ENCODE measurements at regions not wholly inside any gene's neighbourhood (a gene's known extent, or its start where the extent isn't known, plus 50 kb on each side); places are given as distances from the start of the nearest gene placed in this dataset.
A peak's percentile ranks its signal among the peaks of the same experiment; 100 is the strongest.

GRCh38 chr1:30259631-30260030 is 463.8 kb downstream of the MATN1 start:
- DNase-seq = no peak

- DNase-seq = no peak
Observed at GRCh38 chr1:30258876-30259275, 464.5 kb downstream of the MATN1 start.

GRCh38 chr1:30258471-30258870 is 464.9 kb downstream of the MATN1 start:
- DNase-seq = no peak

GRCh38 chr1:30257742-30258380 is 465.5 kb downstream of the MATN1 start:
- DNase-seq = no peak

- no peak for DNase-seq
Observed at GRCh38 chr1:30257322-30257721, 466.1 kb downstream of the MATN1 start.

- DNase-seq = no peak
Observed at GRCh38 chr1:30256911-30257310, 466.5 kb downstream of the MATN1 start.

- DNase-seq = no peak
Observed at GRCh38 chr1:30255111-30255724, 468.2 kb downstream of the MATN1 start.

- no peak for DNase-seq
Observed at GRCh38 chr1:30253807-30254440, 469.5 kb downstream of the MATN1 start.

- no peak for DNase-seq
Observed at GRCh38 chr1:30253361-30253760, 470.0 kb downstream of the MATN1 start.

GRCh38 chr1:30250984-30251850 is 472.2 kb downstream of the MATN1 start:
- DNase-seq = no peak

- DNase-seq = peak; percentile 66
Observed at GRCh38 chr1:30250338-30250983, 472.9 kb downstream of the MATN1 start.

GRCh38 chr1:30249446-30250337 is 473.7 kb downstream of the MATN1 start:
- DNase-seq = no peak

- no peak for DNase-seq
Observed at GRCh38 chr1:30248774-30249173, 474.6 kb downstream of the MATN1 start.

- DNase-seq = no peak
Observed at GRCh38 chr1:30248373-30248772, 475.0 kb downstream of the MATN1 start.

- DNase-seq = no peak
Observed at GRCh38 chr1:30244801-30245200, 478.6 kb downstream of the MATN1 start.

GRCh38 chr1:30242722-30243457 is 480.5 kb downstream of the MATN1 start:
- no peak for DNase-seq

- no peak for DNase-seq
Observed at GRCh38 chr1:30242168-30242567, 481.2 kb downstream of the MATN1 start.

- DNase-seq = no peak
Observed at GRCh38 chr1:30241681-30242080, 481.7 kb downstream of the MATN1 start.

GRCh38 chr1:30234091-30234490 is 489.3 kb downstream of the MATN1 start:
- no peak for DNase-seq

GRCh38 chr1:30232288-30232899 is 491.0 kb downstream of the MATN1 start:
- no peak for DNase-seq

GRCh38 chr1:30229960-30230359 is 493.4 kb downstream of the MATN1 start:
- DNase-seq = no peak

Data from DMS153 (cell line).